GM18907 (cell line): ENCODE measurements at regions not wholly inside any gene's neighbourhood (a gene's known extent, or its start where the extent isn't known, plus 50 kb on each side); places are given as distances from the start of the nearest gene placed in this dataset.

Source experiments
- ATAC-seq: cut with Tn5 transposase; IDR thresholded peaks from one replicate; pipeline ENCODE4 v1.9.1; 2021; ENCODE audit warnings: mild to moderate bottlenecking, moderate library complexity; ENCODE audit not compliant: unreplicated experiment

DNA sequence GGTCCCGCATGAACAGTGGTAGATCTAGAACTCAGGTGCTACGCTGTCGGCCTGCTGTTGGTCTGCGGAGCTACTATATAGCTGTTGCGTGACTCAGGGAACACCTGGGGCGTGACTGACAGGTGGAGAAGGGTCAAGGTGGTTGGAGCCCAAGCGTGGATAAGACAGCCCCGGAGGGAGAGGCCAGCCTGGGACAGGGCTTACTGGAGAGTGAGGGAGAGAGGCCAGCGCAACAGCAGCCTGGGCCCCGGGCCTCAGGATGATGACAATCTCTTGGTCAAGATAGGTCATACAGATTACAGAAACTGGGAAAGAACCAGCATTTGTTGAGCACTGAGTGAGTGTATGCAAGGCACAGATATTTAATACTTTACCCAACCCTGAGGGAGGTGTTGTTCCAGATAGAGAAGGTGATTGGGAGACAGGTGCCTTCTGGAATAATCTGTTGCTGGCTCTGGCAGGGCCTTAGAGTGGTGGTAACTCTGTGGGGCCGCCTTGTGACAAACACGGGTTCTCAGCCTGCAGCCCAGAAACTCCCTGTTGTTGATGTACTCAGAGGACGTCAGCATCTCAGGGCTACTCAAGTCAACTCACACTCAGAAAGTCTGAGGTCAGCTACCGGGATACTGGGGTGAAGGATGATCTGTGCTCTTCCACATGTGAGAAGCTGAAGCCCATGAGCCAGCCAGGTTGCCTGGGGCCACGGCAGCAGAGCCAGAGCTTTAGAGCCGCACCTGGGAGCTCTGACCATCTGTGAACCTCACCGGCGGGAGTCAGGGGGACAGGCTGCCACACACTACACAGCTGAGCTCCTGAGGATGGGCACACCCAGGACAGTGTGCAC is 265.4 kb upstream of the HES1 start:
- no peak for ATAC-seq

DNA sequence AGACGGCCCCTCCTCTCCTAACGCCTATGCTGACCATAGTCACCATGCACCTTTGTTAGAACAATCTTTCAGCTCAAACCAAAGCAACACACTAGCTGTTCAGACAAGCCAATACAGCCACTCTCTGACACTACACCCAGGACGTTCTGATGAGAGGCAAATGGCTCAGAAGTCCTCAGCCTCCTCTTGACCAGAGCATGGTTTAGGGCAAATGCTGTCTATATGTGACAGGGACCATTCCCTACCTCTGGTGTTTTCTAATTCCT is 264.8 kb upstream of the HES1 start:
- ATAC-seq: no peak

DNA sequence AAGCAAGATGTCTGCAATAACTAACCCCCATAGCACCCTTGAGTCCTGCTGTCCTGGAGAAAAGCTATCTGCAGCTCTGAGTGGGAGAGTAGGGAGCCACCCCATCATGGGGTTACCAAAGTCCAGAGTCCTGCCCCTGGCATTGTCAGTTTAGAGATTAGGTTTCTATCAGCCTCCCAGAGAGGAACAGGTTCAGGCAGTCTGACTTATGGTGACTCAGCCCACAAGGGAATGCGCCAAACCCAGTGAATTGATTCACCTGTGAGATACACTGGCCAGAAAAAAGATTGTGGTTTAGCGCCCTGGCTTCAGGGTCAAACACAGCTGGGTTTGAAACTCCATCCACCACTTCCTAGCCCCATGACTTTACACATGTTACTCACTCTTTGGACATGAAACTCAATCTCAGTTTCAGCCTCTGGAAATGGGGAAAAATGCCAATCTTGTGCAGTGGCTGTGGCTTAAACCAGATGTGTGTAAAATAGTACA is 263.6 kb upstream of the HES1 start:
- ATAC-seq: peak; percentile 70

DNA sequence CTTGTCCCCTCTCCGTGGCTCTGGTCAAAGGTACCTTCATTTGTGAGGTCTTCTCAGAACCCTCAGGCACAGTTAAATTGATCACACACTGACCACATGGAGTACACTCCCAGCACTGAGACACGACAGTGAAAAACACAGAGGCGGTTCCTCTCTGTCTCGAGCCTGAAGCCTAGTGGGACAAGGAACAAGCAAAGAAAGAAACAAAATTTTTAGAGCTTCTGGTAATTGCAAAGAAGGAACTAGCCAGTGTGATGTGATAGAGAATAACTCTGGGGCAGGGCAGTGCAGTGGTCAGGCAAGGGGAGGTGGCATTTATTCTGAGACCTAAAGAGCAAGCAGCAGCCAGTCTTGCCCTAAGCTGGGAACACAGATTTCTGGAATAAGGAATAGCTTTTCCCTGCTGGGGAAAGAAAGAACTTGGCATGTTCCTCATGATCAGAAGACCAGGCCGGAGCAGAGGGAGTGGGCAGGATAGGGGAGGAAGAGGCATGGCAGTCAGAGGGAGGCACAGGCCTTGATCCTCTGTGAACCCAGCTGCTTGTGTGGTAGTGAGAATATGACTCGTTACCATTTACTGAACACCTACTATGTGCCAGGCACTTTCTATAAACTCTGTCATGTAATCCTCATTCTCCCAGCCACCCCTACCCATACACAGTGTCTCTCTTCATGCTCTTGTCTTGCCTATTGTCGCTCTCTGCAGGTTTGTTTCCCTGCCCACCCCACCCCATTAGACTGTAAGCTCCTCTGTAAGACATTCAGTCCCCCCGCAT is 262.3 kb upstream of the HES1 start:
- ATAC-seq: no peak

DNA sequence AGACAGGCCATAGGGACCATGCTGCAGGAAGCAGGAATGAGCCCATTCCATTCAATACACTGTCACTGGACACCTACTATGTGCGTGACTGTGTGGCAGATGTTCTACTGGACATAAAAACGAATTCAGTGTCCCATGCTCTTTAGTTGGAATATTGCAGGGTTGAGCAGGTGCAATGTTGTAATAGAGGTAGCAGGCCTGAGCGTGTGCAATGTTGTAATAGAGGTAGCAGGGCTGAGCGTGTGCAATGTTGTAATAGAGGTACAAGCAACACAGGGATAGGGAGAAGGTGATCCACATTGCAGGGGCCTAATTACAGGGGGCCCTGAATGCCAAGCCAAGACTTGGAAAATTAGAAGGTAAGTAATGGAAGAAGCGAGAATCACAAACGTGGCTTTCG is 261.4 kb upstream of the HES1 start:
- ATAC-seq: no peak

DNA sequence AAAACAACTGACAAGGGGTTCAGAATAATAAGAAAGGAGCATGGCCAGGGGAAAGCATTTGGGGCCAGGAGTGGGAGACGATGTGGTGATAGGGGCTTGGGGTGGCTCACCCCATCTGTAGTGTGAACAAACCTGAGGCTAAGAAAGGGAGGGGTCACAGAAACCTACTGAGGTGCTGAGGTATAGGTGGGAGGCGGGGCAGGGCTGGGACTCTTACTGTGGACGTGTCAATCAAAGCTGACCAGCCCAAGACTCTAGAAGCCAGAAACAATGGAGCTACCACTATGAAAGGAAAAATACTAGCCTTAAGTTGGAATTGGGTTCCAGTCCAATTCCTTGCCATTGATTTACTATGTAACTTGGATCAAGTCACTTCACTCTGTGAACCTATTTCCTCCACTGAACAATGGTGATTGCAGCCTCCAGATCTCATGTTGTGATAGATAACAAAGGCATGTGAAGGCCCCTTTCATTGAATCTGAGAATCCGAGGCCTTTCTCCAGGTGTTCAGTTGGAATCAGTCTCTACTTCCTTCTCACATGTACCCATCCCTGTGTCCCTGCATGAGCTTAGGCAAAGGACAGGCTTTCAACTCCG is 260.9 kb upstream of the HES1 start:
- no peak for ATAC-seq

DNA sequence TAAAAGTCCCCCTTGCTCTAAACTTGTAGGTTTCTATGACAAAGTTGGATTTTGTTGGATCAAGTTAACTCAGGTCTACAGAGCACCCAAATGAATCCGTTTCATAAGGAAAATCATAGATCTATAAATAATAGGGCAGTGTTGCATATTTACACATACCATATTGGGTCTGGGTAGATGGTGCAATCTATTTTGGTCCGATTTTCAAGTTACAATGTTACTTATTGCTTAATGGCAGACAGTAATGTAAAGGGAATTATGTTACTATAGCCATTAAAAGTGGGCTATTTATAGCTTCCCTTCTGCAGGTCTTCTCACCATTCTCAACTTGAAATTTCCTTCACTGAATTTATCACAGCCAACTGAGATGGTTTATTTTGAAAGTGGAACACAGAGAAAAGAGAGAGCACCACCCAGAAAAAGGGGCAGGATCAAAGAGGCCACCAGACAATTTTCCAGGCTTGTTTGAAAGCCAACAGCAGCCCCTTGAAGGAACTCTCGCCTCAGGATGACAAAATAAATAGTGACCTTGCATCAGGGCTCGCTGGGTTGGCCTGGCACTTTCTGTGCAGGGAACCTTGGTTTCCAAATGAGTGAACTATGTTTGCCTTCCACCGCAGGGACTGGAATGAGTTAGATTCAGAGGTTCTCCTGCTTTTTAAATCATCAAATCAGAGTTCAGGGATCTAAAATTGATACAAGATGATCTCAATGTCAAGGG is 260.2 kb upstream of the HES1 start:
- ATAC-seq: no peak

DNA sequence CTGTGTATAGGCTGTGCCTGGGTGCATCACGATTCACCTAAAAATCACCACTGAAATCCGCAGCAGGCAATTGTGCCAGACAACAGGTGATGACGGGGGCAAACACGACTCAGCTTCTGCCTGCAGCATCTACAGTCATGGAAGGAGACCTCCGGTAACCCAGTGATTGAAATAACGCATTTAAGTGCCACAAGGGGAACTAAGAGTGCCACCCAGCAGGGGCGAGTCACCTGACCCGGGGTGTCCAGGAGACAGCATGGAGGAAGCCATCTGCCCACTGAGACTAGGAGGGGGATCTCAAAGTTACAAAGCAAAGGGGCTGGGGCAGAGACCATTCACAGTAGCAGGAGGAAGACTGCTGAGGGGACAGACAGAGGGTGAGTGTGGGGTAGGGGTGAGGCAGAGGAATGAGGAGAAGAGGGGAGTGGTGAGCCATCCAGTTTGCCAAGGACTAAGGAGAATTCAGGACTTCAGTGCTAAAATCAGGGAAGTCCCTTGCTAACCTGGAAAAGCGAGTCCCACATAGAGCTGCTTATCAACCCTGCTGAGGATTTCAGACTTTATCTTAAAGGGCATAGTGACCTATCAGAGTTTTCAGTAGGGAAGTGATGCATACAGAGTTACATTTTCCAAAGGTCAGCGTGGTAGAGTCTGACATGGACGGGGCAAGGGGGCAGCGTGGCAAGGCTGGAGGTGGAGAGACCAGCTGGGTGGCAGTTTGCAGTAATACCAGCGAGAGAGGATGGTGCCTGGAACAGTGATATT is 256.7 kb upstream of the HES1 start:
- ATAC-seq: no peak

DNA sequence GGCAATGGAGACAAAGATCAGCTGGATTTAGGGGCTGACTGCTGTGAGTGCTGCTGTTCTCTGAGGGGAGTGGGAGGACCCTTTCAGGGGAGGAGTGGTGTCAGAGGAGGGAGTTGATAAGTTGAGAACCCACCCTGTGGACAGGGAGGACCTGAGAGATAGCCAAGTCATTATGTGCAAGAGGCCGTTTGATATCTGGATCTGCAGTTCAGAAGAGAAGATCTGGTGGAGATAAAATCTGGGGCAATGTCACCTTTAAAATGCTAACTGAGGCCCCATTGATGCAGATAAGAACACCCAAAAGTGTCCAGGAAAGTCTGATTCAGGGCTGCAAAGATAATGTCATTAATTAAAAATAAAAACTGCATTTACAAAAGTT is 256.1 kb upstream of the HES1 start:
- no peak for ATAC-seq

DNA sequence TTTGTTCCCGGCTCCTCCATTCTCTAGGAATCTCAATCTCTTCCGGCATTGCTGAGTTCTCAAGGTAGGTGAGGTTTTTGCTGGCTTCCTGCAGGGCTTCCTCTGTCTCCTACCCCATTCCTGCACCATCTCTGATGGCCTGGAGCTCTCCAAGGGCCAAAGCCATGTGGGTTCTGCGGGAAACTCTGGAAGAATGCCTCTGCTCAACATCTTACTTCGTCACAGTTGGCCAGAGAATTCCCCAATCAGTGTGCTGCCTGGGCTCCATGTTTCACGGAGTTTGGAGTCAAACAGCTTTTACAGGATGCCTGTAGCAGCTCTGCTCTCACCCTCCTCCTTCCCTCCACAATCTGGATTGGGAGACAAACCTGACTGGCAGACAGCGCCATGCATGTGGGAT is 253.9 kb upstream of the HES1 start:
- ATAC-seq: no peak

DNA sequence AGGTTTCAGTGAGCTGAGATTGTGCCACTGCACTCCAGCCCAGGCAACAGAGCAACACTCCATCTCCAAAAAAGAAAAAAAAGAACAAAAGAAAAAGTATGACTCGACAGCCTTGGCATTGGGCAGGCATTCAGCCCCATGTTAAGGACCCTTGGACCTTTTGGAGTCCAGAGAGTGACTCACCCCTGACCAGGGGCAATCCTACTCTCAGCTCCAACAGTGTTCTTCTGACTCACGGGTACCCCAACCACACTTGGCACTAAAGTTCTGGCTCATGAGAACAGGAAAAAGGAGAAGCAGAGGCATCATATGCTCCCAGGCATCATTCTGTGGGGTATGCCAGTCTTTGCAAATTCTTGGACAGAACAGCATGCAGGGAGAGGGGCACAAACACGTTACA is 252.4 kb upstream of the HES1 start:
- no peak for ATAC-seq

DNA sequence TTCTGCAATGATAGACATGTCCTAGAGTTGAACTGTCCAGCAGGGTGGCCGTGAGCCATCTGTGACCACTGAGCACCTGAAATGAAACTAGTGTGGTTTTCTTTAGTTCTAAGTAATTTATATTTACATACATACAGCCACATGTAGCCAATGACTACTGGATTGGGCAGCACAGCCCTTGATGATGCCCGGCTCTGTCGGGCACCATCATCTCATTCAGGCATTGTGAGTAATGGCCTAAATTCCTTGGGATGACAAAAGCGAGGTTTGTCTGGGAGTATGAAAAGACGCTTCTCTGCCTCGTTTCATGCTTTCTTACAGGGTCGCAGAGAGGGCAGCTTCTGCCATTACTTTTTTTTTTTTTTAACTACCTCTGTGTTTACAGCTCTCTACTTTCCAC is 251.9 kb upstream of the HES1 start:
- ATAC-seq: no peak

DNA sequence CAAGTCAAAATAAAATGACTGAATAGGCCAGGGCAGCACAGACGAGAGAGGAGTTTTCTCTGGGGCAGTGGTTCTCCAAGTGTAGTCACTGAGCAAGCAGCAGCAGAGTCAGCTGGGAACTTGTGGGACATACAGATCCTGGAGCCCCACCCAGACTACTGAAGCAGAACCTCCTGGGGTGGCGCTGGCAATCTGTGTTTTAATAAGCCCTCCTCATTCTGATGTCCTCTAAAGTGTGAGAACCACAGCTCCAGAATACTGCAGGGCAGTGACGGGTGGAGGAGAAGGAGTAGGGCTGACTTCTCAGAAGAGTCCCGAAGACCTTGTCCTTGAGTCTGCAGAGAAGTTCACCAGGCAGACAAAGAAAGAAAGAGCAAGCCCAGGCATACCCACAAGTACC is 251.3 kb upstream of the HES1 start:
- no peak for ATAC-seq

DNA sequence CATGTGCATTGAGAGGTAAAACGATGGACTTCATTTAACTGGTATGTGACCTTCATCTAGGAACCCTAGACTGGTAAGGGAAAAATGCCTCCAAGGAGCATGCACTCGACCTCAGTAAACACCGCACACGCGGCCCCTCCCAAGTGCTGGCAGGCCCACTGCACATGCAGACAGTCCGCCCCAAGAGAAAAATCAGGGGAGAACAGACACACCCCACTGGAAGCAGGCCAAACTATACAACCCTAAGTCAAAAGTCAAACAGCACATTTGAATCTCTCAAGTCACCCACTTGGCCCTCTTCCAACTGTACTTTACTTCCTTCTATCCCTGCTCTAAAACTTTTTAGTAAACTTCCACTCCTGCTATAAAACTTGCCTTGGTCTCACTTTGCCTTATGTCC is 250.1 kb upstream of the HES1 start:
- no peak for ATAC-seq

DNA sequence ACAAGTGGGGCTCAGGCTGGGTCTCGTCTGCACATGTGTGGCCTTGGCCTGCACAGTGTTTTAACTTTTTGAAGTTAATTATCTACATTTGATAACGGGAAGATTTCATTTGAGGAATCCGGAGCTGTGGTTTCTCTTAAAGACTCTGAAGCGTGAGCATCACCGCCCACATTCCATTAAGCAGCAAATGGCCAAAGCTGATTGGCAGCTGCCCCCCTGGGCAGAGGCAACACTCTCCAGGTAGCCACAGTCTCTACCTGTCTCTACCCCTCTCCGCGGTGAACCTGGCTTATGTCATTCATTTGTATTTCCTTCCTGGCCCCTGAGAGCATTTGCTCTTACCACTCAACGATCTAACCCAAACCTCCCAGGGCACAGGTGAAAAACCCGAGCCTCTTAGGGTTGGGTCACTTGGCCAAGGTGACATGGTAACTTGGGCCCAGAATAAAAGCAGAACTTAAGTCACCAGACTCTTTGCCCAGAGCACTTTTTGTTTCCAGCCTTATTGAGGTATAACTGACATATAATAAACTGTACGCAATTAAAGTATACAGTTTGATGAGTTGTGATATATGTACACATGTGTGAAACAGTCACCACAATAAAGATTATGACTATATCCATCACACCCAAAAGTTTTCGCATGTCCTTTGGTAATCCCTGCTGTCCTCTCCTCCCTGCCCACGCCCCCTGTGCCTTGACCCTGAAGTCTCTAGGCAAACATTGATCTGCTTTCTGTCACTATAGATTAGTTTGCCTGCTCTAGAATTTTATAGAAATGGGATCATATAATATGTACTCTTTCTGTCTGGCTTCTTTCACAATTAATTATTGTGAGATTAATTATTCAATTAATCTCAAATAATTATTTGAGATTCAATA is 245.7 kb upstream of the HES1 start:
- ATAC-seq: no peak

DNA sequence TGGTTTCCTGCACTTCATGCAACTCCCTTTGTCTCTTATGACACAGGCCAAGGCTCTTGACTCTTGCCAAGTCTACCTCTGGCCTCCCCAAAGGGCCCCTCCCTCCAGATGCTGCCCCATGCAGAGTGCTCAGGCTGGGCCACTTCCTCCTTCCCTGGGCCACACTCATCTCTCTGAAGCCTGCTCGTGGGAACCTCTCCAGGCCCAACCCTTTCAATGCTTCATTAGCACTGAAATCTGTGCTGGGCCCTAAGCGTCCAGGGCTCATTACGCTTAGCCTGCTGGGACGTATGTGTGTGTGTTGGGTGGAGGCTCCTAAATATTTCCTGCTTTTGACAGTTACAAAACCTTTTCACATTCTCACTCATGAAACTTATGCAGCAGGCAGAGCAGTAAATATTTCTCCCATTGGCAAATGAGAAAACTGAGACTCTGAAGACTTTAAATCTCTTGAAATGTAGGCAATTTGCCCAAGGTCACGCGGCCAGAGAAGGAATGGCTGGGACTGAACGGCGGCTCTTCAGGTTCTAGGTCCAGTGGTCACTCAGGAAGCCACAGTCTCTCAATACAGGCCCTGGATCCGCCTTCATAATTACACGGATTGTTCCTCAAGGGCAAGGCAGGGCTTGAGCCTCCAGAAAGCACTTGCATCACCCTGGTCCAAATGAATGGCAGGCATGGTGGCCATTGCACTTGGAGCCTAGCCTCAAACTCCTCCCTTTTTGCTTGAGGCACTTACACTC is 241.7 kb upstream of the HES1 start:
- no peak for ATAC-seq

DNA sequence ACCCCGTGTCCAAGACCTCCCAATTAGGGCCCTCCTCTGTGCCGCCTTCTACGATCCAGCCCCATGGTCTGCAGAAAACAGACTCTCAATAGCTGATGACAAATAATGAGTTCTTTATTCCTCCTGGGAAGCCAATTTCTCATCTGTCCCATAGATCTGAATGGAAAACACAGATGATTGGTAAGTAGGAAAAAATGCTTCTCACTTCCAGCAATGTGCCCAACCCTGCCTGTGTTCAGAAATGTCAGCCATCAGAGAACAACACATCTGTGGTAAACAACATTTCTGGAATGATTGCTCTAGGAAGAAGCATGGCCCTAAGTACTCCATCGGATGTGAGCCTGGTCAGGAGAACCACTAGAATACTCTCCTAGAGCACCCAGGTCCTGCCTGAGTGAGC is 240.5 kb upstream of the HES1 start:
- ATAC-seq: no peak

DNA sequence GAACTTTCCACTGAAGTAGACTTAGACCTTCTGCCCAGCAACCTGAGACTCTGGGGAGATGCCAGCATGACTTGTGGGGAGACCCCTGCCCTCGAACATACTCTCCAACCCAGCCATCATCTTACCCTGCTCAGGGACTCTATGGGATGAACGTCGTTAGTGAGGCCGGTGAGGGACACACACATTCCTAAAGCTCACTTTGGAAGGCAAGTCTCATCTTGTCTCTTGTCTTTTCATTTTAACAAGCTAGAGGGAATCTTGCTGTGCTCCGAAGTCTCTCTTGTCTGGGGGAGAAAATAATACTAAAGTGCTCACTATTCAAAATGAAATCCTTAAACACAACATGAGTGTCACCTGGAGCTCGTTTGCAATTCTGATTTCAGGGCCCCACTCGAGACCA is 239.5 kb upstream of the HES1 start:
- no peak for ATAC-seq

DNA sequence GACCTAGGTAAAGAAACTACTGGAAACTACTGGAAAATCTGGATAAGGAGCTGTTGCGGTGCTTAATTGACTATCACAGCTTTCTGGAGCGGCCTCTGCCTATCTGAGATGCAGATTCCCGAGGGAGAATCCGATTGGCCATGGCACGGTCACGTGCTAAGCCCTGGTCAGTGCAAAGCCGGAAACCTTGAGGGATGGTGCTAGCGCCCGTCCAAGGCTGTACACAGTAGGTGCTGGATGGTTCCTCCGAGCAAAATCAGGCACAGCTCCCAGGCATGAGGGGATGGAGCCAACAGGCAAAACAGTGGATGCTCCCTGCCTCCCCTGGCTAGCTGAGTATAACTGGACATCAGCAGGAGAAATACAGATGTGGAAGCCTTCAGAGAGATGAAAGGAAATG is 238.7 kb upstream of the HES1 start:
- no peak for ATAC-seq
